Medulla oblongata (tissue), 1 donor: ENCODE measurements at regions not wholly inside any gene's neighbourhood (a gene's known extent, or its start where the extent isn't known, plus 50 kb on each side); places are given as distances from the start of the nearest gene placed in this dataset.

Experiments
- DNase-seq: peaks from one replicate; pipeline ENCODE4 v3.0.0-alpha.2; 2015; ENCODE audit errors: extremely low spot score

GRCh38 chr1:95991787-95992520 is 729.6 kb upstream of the PTBP2 start:
- no peak for DNase-seq

- no peak for DNase-seq
These were observed 726.9 kb upstream of the PTBP2 start for GRCh38 chr1:95994643-95995042.

GRCh38 chr1:96002201-96002600 is 719.4 kb upstream of the PTBP2 start:
- DNase-seq: no peak

GRCh38 chr1:96002969-96003964 is 718.3 kb upstream of the PTBP2 start:
- DNase-seq: no peak

- no peak for DNase-seq
These were observed 711.7 kb upstream of the PTBP2 start for GRCh38 chr1:96009831-96010434.

- no peak for DNase-seq
These were observed 710.0 kb upstream of the PTBP2 start for GRCh38 chr1:96011606-96012005.

- no peak for DNase-seq
These were observed 705.4 kb upstream of the PTBP2 start for GRCh38 chr1:96016219-96016618.

- no peak for DNase-seq
These were observed 701.2 kb upstream of the PTBP2 start for GRCh38 chr1:96020378-96020777.

GRCh38 chr1:96025062-96025461 is 696.5 kb upstream of the PTBP2 start:
- DNase-seq: no peak

GRCh38 chr1:96028071-96028470 is 693.5 kb upstream of the PTBP2 start:
- no peak for DNase-seq

- no peak for DNase-seq
These were observed 691.3 kb upstream of the PTBP2 start for GRCh38 chr1:96030312-96030711.

GRCh38 chr1:96034006-96034405 is 687.6 kb upstream of the PTBP2 start:
- DNase-seq: no peak

- no peak for DNase-seq
These were observed 684.8 kb upstream of the PTBP2 start for GRCh38 chr1:96036763-96037162.

- DNase-seq: no peak
These were observed 682.9 kb upstream of the PTBP2 start for GRCh38 chr1:96038636-96039035.

- no peak for DNase-seq
These were observed 681.7 kb upstream of the PTBP2 start for GRCh38 chr1:96039910-96040309.

- DNase-seq: no peak
These were observed 680.1 kb upstream of the PTBP2 start for GRCh38 chr1:96041470-96041869.

GRCh38 chr1:96048572-96049212 is 672.9 kb upstream of the PTBP2 start:
- DNase-seq: no peak

GRCh38 chr1:96049759-96050409 is 671.7 kb upstream of the PTBP2 start:
- no peak for DNase-seq

- DNase-seq: no peak
These were observed 662.3 kb upstream of the PTBP2 start for GRCh38 chr1:96059276-96059675.

- DNase-seq: no peak
These were observed 661.8 kb upstream of the PTBP2 start for GRCh38 chr1:96059736-96060135.

GRCh38 chr1:96060621-96061020 is 661.0 kb upstream of the PTBP2 start:
- no peak for DNase-seq
